Activated CD4-positive, alpha-beta T cell treated with anti-CD3 and anti-CD28 coated beads for 48 hours (primary cell): ENCODE measurements at regions not wholly inside any gene's neighbourhood (a gene's known extent, or its start where the extent isn't known, plus 50 kb on each side); places are given as distances from the start of the nearest gene placed in this dataset.
"Not testable (repeated sequence)": the region's sequence is repeated elsewhere in the genome, so short reads cannot be mapped to it uniquely, and the experiment has no call there.

ENCODE experiments used
- DNase-seq: peaks from one replicate; pipeline ENCODE4 v3.0.0-alpha.2; 2020

- DNase-seq = not testable (repeated sequence)
Measured at GRCh38 chr14:34381304-34381703, 80.7 kb downstream of the SPTSSA start.

- DNase-seq = no peak
Measured at GRCh38 chr14:34380471-34380845, 81.6 kb downstream of the SPTSSA start.

DNA sequence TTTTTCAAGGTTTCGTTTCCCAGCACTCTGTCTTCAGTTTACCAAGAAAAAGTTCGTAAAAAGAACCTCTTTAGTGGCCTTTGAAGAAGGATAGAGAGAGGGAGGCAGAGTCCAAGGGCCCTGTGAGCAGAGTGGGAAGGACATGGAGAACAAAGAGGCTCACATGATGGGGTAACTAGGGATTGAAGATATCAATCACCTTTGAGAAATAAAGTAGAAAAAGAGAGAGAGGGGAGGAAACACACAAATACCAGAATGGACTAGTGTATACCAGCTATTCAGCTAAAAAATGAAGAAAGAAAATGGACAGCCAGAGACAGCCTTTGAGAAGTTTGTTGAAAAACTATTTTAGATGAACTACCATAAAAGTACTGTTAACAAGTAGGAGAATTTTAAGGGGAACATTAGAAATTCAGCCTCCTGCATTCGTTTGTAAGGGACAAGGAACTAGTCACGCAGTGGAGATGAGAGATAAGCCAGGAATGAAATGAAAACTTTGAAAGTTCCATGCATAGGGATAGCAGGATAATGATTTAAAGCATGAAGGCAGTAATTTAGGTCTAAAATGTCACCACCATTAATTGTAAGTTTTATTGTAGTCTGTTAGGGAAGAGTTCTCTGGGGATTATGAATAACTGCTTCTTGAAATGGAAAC lies 82.1 kb downstream of the SPTSSA start:
- no peak for DNase-seq

DNA sequence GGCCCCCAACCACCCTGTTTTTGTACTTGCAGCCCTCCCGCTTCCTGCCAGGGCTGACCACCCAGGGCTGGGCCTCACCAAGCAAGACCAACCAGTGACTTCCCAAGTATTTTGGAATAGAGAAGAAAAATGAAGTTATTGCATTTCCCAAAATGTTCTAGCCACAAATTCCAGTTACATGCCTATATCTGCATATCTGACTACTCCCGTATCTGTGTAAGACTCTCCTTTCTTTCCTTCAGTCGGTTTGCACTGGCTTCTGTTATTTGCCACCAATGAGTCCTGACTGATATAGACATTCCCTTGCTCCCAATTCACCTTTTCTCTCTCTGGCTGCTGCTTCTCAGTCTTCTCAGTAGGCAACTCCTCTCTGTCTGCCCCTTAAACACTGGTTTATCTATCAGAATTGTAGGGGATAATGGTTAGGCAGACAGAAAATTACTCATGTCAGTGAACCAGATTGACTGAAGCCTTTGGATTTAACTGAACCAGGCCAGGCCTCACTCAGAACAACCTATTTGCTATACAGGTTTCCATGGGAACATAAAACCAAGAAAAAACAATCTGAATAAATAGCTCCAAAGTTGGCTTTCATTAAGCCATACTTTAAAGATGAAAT lies 85.3 kb downstream of the SPTSSA start:
- no peak for DNase-seq

DNA sequence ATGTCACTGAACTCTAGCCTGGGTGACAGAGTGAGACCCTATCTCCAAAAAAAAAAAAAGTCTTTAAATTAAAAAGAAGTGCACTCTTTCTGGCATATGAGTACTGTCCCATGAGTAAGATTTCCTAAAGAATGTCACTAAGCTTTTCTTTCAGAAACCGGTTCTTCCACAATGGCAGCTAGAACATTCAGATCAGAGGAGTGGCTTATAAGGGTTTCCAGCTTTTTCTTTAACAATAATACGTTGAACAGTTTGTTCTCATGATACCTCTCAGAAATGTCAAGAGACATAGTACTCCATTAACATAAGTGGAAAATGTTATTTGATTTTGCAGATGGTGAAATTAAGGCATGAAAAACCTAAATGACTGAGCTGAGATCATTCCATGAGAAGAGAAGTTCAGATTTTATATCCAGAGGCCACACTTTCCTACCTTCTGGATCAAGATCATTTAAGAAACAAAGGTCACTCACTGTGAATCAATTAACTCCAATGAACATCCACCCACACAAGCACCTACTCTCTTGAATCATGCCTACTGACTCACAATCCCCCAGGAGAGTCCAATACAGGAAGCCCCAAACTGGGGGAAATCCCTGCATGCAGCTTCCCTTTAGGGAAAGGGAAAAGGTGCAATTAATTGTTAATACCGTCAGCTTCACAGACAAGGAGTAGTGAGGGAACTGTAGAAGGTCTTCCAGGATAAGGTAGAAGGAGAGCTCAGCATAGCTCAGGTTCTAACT lies 86.9 kb downstream of the SPTSSA start:
- no peak for DNase-seq

GRCh38 chr14:34373191-34373590 lies 88.8 kb downstream of the SPTSSA start:
- DNase-seq = no peak

- no peak for DNase-seq
Measured at GRCh38 chr14:34372786-34373185, 89.3 kb downstream of the SPTSSA start.

- DNase-seq = no peak
Measured at GRCh38 chr14:34369648-34370030, 92.4 kb downstream of the SPTSSA start.

DNA sequence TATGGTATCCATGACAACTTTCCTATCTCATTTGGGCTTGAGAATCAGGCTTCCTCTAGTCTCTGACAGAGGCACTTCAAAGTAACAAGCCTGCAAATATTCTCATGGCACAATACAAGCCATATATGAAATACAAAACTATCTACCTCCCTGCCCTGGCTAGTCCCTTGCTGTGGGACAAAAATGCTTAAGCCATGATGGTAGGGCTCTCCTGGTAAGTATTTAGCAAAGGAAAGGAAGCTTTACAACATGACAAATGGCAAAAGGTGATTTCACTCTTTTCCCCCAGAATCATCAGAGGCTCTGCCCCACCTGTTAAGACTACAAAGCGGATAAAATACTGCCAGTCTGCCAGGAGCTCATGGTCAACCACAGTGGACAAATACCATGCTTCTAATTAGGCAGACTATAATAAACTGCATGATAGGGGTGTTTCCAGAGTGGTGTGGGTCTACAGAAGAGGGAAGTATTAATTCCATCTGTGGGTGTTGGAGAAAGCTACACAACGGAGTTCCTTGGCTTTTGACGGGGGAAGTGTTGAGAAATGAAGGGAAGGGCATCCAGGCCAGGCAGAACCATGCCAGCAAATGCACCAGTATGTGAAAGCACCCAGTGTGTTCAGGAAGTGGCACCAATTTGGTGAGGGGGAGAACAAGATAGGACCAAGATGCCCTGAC lies 92.9 kb downstream of the SPTSSA start:
- no peak for DNase-seq

GRCh38 chr14:34368115-34368970 lies 93.7 kb downstream of the SPTSSA start:
- no peak for DNase-seq

- DNase-seq = no peak
Measured at GRCh38 chr14:34365309-34365915, 96.6 kb downstream of the SPTSSA start.

DNA sequence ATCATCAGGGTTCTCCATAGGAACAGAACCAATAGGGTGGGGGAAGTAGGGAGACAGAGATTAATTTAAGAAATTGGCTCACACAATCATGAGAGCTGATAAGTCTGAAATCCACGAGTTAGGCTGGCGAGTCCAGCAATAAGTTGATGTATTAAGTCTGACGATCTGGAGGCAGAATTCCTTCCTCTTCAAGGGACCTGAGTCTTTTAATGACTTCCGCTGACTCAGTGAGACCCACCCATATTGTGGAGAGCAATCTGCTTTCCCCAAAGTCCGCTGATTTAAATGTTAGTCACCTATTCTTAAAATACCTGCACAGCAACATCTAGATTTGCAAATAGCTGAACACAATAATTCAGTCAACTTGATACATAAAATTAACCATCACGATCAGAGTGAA lies 97.8 kb downstream of the SPTSSA start:
- no peak for DNase-seq

GRCh38 chr14:34363733-34364134 lies 98.3 kb downstream of the SPTSSA start:
- no peak for DNase-seq

GRCh38 chr14:34362641-34363251 lies 99.3 kb downstream of the SPTSSA start:
- no peak for DNase-seq

DNA sequence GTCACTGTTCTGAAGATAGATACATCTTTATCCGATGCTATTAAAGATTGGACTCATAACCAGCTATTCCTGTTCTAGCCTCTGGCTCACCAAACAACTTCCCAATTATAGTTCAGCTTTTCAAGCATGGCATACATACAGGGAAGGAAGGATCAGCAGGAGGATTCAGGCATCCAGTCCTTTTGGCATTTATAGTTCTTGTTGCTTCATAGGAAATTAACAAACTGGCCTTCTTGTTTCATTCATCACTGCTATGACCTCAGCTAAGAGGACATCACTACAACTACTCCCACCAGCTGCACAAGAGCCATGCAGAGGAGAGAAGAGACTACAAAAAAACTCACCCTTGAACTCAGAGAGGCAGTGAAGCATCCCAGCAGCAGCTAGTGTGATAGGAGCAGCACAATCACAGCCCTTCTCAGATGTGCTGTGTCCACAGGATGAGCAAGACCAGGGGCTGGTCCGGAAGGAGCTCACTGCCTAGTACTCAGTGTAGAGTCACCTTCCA lies 100.5 kb downstream of the SPTSSA start:
- DNase-seq = no peak

GRCh38 chr14:34359420-34360117 lies 102.5 kb downstream of the SPTSSA start:
- DNase-seq = no peak

DNA sequence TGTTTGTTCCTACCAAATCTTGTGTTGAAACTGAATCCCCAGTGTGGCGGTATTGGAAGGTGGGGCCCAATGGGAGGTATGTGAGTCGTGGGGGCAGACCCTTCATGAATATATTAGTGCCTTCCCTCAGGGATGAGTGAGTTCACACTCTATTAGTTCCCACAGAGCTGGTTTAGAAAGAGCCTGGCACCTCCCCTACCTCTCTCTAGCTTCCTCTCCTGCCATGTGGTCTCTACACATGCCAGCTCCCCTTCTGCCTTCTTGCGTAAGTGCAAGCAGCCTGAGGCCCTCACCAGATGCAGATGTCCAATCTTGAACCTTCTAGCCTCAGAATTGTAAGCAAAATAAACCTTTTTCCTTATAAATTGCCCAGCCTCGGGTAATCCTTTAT lies 105.8 kb downstream of the SPTSSA start:
- no peak for DNase-seq

DNA sequence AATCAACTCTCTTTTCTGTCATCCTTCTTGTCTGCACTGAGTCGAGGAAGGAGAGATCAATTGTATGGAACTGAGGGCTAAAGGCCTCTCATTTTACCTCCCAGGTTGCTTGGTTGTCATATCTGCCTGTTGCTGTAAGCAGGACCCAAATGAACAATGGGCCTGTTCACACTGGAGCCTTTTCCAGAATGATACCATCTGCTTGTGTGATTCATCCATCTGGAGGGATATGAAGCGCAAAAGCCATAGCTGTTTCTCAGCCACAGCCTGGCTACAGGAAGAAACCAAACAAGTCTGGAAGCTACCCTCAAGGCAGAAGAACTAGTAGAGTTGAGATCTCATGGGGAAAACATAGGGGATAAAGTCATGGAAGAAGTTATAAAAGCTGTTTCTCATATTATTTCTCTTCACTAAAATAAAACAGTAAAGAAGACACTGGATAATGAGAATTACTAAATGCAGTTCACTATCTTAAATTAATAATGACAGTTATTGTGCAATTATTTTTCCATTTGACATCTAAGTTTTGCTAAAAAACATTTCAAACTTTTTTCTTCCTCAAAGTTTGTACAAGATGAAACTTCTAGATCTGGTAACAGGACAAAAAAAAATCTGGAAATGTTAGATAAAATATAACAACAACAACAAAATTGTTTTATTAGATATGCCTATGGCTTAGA lies 106.3 kb downstream of the SPTSSA start:
- DNase-seq = no peak

- DNase-seq = no peak
Measured at GRCh38 chr14:34354556-34354955, 107.5 kb downstream of the SPTSSA start.

DNA sequence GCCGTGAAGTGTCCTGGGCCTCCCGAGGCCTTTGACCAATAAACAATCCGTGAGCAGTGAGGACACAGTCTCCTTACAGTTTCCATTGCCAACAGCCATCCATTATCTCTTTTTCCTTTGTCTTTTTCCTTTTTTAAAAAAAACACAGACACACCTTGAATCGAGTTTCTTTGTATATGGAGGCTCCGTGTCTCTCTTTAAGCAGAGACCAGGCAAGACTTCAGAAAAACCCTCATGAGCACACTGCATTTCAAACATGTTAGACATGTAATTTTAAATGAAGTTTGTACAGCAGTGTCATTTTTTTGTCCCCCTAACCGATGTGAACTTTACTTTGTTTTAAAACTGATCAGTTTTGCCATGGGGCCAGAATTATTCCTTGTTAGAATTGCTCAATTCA lies 111.1 kb downstream of the SPTSSA start:
- DNase-seq = no peak
